Prostate gland (tissue), 2 donors: ENCODE measurements at regions not wholly inside any gene's neighbourhood (a gene's known extent, or its start where the extent isn't known, plus 50 kb on each side); places are given as distances from the start of the nearest gene placed in this dataset.

Source experiments
- POLR2A ChIP-seq: fragments of 450-650 bp; IDR thresholded peaks from one replicate; pipeline ENCODE4 v1.6.1; 2016; ENCODE audit warnings: antibody characterized with exemption, mild to moderate bottlenecking
- POLR2AphosphoS5 ChIP-seq: sonication (generic); formaldehyde crosslinking; IDR thresholded peaks from one replicate; pipeline ENCODE4 v1.6.1; 2017; ENCODE audit warnings: antibody characterized with exemption
- TF ChIP-seq, protein P1 (sequence below), 4 experiments: fragments of 200-600 bp in 2 of 4; fragments of 450-650 bp in 2 of 4; sonication (generic) in 2 of 4; IDR thresholded peaks; 1 replicate in 3 of 4; 2 replicates in 1 of 4; pipeline ENCODE4 v1.5.1; 2016 to 2019; ENCODE audit warnings: antibody characterized with exemption in 4 of 4, mild to moderate bottlenecking in 2 of 4, moderate library complexity in 2 of 4

DNA sequence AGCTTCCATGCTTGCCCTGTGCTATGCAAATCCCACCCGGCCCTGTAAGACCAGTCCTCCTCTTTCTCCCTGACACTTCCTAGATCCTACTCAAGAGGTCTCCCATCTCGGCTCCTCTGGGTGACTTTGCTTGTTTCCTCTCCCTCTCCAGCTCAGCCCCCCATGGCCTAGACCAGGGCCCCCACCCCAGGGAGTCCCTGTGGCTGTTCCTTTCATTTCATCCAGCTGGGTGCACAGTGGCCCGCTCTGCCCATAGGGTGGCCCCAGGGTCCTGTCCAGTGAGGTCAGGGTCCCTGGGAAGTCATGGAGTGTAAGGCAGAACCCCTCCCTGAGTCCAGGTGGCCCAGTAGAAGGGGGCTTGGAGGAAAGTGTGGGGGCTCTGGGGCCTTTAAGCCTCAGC, 52.3 kb upstream of the NKX1-1 start:
- TF ChIP-seq, protein P1, sequence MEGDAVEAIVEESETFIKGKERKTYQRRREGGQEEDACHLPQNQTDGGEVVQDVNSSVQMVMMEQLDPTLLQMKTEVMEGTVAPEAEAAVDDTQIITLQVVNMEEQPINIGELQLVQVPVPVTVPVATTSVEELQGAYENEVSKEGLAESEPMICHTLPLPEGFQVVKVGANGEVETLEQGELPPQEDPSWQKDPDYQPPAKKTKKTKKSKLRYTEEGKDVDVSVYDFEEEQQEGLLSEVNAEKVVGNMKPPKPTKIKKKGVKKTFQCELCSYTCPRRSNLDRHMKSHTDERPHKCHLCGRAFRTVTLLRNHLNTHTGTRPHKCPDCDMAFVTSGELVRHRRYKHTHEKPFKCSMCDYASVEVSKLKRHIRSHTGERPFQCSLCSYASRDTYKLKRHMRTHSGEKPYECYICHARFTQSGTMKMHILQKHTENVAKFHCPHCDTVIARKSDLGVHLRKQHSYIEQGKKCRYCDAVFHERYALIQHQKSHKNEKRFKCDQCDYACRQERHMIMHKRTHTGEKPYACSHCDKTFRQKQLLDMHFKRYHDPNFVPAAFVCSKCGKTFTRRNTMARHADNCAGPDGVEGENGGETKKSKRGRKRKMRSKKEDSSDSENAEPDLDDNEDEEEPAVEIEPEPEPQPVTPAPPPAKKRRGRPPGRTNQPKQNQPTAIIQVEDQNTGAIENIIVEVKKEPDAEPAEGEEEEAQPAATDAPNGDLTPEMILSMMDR (IDR thresholded peaks at IDR 0.05): no peak
- TF ChIP-seq POLR2AphosphoS5 (no peak), POLR2A (no peak)
